Suprapubic skin (tissue), 4 donors: ENCODE measurements at regions not wholly inside any gene's neighbourhood (a gene's known extent, or its start where the extent isn't known, plus 50 kb on each side); places are given as distances from the start of the nearest gene placed in this dataset.

Experiments used
- DNase-seq, 2 donors: peaks; one replicate each; pipeline ENCODE4 v3.0.0-alpha.2; 2019; ENCODE audit warnings: low spot score in 2 of 2
- H3K27ac ChIP-seq: fragments of 200-600 bp; sonication (generic); one replicate; pipeline ENCODE4 v1.5.1; 2019
- H3K27me3 ChIP-seq: fragments of 200-600 bp; sonication (generic); one replicate; pipeline ENCODE4 v1.5.1; 2019
- H3K36me3 ChIP-seq: fragments of 200-600 bp; sonication (generic); one replicate; pipeline ENCODE4 v1.5.1; 2019
- H3K4me1 ChIP-seq: fragments of 200-600 bp; sonication (generic); one replicate; pipeline ENCODE4 v1.5.1; 2019
- H3K4me3 ChIP-seq: fragments of 200-600 bp; sonication (generic); one replicate; pipeline ENCODE4 v1.5.1; 2019; ENCODE audit warnings: mild to moderate bottlenecking
- H3K9me3 ChIP-seq: fragments of 200-600 bp; sonication (generic); one replicate; pipeline ENCODE4 v1.5.1; 2019
- EP300 ChIP-seq: sonication (generic); formaldehyde crosslinking; IDR thresholded peaks from one replicate; pipeline ENCODE4 v1.6.1; 2017; ENCODE audit warnings: antibody characterized with exemption
- POLR2A ChIP-seq, 2 donors: fragments of 450-650 bp; IDR thresholded peaks; one replicate each; pipeline ENCODE4 v1.6.1; 2017; ENCODE audit warnings: antibody characterized with exemption in 2 of 2, mild to moderate bottlenecking in 2 of 2, moderate library complexity in 2 of 2
- POLR2AphosphoS5 ChIP-seq, 3 donors: sonication (generic); formaldehyde crosslinking; IDR thresholded peaks; one replicate each; pipeline ENCODE4 v1.6.1; 2017; ENCODE audit warnings: antibody characterized with exemption in 3 of 3
- WGBS: methylation state at CpG from one replicate; pipeline ENCODE4 v1.1.5; 2018; 5-methylcytosine and 5-hydroxymethylcytosine counted together
- TF ChIP-seq, protein P1 (sequence below), 2 donors: fragments of 200-600 bp in 1 of 2; fragments of 450-650 bp in 1 of 2; sonication (generic) in 1 of 2; IDR thresholded peaks; one replicate each; pipeline ENCODE4 v1.5.1; 2016 to 2019; ENCODE audit warnings: antibody characterized with exemption in 2 of 2, mild to moderate bottlenecking in 1 of 2, moderate library complexity in 1 of 2

DNA sequence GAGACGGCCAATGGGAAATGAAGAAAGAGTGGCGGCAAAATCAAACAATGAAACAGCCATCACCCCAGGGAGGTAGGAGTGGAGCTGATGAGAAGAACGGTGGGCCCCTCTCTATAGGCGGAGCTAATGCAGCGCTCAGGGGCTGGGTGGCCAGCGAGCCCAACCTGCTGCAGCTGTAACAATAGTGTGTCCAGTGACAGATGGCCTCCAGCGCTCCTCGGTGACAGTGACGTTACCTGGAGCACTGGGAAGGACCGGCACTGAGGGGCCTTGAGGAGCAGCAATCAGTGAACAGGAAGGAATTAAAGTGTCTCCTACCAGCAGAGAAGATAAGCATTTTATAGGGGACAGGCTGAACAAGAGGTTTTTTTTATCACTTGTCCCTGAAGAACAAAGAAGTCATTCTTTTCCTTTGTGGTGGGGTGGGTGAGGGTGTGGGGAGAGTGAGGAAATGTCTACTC is 81.6 kb downstream of the FOXA2 start:
- TF ChIP-seq POLR2A (IDR thresholded peaks at IDR 0.05) (no peak), POLR2AphosphoS5 (IDR thresholded peaks at IDR 0.05) (no peak), EP300 (no peak)
- TF ChIP-seq, protein P1, sequence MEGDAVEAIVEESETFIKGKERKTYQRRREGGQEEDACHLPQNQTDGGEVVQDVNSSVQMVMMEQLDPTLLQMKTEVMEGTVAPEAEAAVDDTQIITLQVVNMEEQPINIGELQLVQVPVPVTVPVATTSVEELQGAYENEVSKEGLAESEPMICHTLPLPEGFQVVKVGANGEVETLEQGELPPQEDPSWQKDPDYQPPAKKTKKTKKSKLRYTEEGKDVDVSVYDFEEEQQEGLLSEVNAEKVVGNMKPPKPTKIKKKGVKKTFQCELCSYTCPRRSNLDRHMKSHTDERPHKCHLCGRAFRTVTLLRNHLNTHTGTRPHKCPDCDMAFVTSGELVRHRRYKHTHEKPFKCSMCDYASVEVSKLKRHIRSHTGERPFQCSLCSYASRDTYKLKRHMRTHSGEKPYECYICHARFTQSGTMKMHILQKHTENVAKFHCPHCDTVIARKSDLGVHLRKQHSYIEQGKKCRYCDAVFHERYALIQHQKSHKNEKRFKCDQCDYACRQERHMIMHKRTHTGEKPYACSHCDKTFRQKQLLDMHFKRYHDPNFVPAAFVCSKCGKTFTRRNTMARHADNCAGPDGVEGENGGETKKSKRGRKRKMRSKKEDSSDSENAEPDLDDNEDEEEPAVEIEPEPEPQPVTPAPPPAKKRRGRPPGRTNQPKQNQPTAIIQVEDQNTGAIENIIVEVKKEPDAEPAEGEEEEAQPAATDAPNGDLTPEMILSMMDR (IDR thresholded peaks at IDR 0.05) = no peak
- Histone ChIP-seq H3K36me3 (no peaks in the 10 kb centered on the region), H3K27ac (no peak overlapping the region), H3K27me3 (peaks cover 19% of the 10 kb centered on the region), H3K9me3 (no peaks in the 10 kb centered on the region), H3K4me3 (no peak overlapping the region), H3K4me1 (no peaks in the 10 kb centered on the region)
- DNase-seq = no peak
- 62% methylated on average over 10 of the region's 10 CpGs for WGBS

DNA sequence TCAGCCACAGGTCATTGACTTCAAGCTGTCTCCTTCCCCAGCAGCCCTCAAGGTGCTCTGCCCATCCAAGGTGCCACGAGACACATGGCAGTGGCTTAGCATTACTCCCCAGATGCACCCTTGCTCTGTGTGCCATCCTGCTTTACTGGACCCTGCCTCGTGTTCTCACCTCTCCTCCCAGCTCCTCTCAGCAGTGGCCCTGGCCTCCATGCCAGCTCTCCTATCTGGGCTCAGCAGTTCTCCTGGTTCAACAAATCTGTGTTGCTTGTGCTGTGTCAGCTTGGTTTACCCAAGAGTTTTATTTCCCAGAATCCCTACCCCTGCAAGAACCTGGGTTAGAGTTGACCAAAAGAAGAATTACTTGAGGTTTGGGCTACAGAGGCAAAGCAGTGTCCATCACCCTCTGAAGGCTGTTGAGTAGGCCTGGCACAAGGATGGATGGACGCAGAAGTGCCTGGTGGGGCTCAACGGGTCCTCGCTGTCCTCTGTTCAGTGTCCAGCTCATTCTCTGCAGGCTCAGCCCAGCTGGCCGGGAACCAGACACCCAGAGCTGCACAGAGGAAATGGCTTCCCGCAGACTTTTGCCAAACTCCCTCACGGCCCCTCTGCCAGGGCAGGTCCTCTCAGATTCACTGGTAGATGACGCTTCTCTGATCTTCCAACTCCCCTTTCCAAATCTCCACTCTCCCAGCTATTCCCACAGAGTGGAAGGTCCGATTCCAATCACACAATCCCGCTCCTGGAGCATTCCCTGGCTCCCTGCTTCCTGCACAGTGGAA is 82.6 kb downstream of the FOXA2 start:
- no peak for DNase-seq
- Histone ChIP-seq H3K4me1 (no peaks in the 10 kb centered on the region), H3K4me3 (no peak overlapping the region), H3K27ac (no peak overlapping the region), H3K9me3 (no peaks in the 10 kb centered on the region), H3K36me3 (no peaks in the 10 kb centered on the region), H3K27me3 (peaks cover 15% of the 10 kb centered on the region)
- 77% methylated on average over 11 of the region's 11 CpGs for WGBS
- TF ChIP-seq POLR2A (IDR thresholded peaks at IDR 0.05) (no peak), POLR2AphosphoS5 (IDR thresholded peaks at IDR 0.05) (no peak), EP300 (no peak)
- TF ChIP-seq, protein P1 (IDR thresholded peaks at IDR 0.05) = no peak

DNA sequence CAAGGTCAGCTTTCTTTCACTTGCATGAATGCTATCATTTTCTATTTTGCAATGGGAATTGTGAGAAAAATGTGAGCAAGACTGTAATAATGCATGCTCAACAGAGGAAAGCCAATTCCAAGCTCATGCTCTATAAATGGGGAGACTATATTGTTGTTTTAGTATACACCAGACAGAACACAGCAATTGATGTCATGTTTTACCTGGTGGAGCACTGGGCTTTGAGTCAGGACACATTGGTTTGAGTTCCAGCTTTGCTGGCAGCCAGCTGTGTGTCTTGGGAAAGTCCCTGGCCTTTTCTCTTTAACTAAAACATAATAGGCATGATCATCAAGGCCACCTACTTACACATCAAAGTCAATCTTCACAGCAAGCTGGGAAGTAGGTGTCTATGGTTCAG is 83.3 kb downstream of the FOXA2 start:
- Histone ChIP-seq H3K36me3 (no peaks in the 10 kb centered on the region), H3K27ac (no peak overlapping the region), H3K4me1 (no peaks in the 10 kb centered on the region), H3K4me3 (no peak overlapping the region), H3K27me3 (peaks cover 15% of the 10 kb centered on the region), H3K9me3 (no peaks in the 10 kb centered on the region)
- DNase-seq = no peak
- no peak for TF ChIP-seq POLR2A (IDR thresholded peaks at IDR 0.05)
- no peak for TF ChIP-seq EP300
- TF ChIP-seq POLR2AphosphoS5 (IDR thresholded peaks at IDR 0.05) = no peak
- TF ChIP-seq, protein P1 (IDR thresholded peaks at IDR 0.05) = no peak

DNA sequence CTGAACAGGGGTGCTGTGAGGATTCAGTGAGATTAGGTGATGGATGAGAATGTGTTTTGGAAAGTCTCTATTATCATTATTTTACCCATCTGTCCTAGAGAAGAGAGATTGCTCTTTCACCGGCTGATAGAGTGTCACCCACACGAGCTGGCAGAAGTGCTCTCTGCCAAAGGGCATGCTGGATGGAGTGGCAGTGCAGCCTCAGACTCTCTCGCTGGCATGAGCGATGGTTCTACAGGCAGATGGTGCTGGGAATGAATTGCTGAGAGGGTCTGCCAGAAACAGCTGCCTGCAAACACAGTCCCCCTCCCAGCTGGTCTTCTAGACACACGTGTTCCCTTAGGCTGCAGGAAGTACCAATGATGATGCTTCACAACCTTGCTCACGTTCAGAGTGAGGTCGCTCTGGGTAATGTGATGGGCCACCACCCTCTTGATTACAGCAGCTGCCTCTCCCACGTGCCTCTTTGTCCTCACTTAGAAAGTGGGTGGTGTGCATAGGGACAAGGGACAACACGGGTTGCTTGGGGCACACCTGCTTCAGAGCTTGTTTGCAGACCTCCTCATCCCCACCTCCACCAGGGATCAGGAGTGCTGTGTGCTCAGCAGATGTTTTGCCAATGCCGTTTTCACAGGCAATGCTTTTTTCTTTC is 84.7 kb downstream of the FOXA2 start:
- Histone ChIP-seq H3K4me3 (no peak overlapping the region), H3K27ac (no peak overlapping the region), H3K9me3 (no peaks in the 10 kb centered on the region), H3K36me3 (no peaks in the 10 kb centered on the region), H3K4me1 (no peaks in the 10 kb centered on the region), H3K27me3 (peaks cover 15% of the 10 kb centered on the region)
- DNase-seq = no peak
- TF ChIP-seq EP300 (no peak), POLR2A (IDR thresholded peaks at IDR 0.05) (no peak), POLR2AphosphoS5 (IDR thresholded peaks at IDR 0.05) (no peak)
- TF ChIP-seq, protein P1 (IDR thresholded peaks at IDR 0.05) = no peak
- WGBS = 58% methylated on average over 8 of the region's 10 CpGs

DNA sequence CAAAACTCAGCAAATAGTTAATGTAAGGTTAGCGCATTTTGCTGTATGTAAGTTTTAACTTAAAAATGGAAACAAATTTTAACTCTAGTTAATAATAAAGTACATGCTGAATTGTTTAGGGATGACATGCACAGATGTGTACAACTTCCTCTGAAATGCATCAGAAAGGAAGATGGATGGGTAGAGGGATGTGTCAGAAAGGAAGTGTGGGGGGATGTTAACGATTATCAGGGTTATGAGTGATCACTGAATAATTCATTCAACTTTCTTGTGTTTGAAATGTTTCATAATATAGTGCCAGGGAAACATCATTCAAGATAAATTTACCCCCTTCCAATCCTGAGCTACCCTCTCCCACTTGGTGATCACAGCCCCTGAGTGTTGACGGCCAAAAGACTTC is 87.6 kb downstream of the FOXA2 start:
- H3K9me3 ChIP-seq = no peaks in the 10 kb centered on the region
- H3K36me3 ChIP-seq = no peaks in the 10 kb centered on the region
- H3K4me3 ChIP-seq = no peak overlapping the region
- 64% methylated on average over 3 of the region's 3 CpGs for WGBS
- no peak for DNase-seq
- no peak for TF ChIP-seq POLR2AphosphoS5 (IDR thresholded peaks at IDR 0.05)
- TF ChIP-seq, protein P1 (IDR thresholded peaks at IDR 0.05) = no peak
- no peak for TF ChIP-seq EP300
- no peak for TF ChIP-seq POLR2A (IDR thresholded peaks at IDR 0.05)
- no peaks in the 10 kb centered on the region for H3K4me1 ChIP-seq
- H3K27me3 ChIP-seq = peaks cover 10% of the 10 kb centered on the region
- H3K27ac ChIP-seq = no peak overlapping the region
